OCI-LY3 (cell line): ENCODE measurements at regions not wholly inside any gene's neighbourhood (a gene's known extent, or its start where the extent isn't known, plus 50 kb on each side); places are given as distances from the start of the nearest gene placed in this dataset.

Source experiments
- CTCF ChIP-seq: fragments of 200-600, 300-600 bp; sonication (generic); IDR thresholded peaks from 2 replicates; pipeline ENCODE4 v1.5.1; 2014; ENCODE audit warnings: antibody characterized with exemption, low read length, low read depth
- EZH2phosphoT487 ChIP-seq: fragments of 200-600 bp; shearing (Covaris generic); IDR thresholded peaks from 2 replicates; pipeline ENCODE4 v1.6.1; 2018; ENCODE audit warnings: antibody characterized with exemption, mixed run types, low read depth

GRCh38 chr4:22031423-22031822 is 82.9 kb upstream of the KCNIP4 start:
- TF ChIP-seq CTCF: no peak
- TF ChIP-seq EZH2phosphoT487: no peak
